ENCODE measurements at regions not wholly inside any gene's neighbourhood (a gene's known extent, or its start where the extent isn't known, plus 50 kb on each side); places are given as distances from the start of the nearest gene placed in this dataset.
"Not testable (repeated sequence)": the region's sequence is repeated elsewhere in the genome, so short reads cannot be mapped to it uniquely, and the experiment has no call there.

DNA sequence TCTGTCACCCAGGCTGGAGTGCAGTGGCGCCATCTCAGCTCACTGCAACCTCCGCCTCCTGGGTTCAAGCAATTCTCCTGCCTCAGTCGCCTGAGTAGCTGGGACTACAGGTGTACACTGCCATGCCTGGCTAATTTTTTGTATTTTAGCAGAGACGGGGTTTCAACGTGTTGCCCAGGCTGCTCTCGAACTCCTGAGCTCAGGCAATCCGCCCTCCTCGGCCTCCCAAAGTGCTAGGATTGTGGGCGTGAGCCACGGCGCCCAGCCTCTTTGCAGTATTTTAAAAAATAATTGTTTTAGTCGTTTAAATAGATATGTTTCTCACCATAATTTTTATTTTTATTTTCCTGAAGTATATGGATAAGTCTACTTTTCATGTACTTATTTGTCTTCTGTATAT lies 452.9 kb upstream of the SPTLC3 start:
- not testable (repeated sequence) for TF ChIP-seq TAF1, POLR2A (IDR thresholded peaks at IDR 0.05; ENCODE audit: low read depth, low read length)

Measured in GM12891 (cell line).